ENCODE measurements at regions not wholly inside any gene's neighbourhood (a gene's known extent, or its start where the extent isn't known, plus 50 kb on each side); places are given as distances from the start of the nearest gene placed in this dataset.
"Not testable (repeated sequence)": the region's sequence is repeated elsewhere in the genome, so short reads cannot be mapped to it uniquely, and the experiment has no call there.

DNA sequence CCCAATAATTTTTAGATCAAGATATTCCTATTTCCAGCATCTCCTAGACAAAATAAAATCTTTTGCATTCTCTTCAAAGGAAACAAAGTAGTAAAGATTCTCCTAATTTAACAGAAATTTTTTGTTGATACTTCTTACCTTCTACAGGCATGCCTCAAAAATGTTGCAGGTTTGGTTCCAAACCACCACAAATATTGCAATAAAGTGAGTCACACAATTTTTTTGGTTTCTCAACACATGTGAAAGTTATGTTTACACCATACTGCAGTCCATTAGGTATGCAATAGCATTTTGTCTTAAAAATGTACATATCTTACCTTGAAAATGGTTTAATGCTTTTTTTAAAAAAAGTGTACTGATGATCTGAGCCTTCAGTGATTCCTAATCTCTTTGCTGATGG lies 65.6 kb upstream of the USP15 start:
- no peak for DNase-seq (ENCODE audit: extremely low spot score, unreplicated experiment)
- peaks cover 12% of the 10 kb centered on the region for H3K4me1 Mint-ChIP-seq (ENCODE audit: unreplicated experiment)
- H3K27ac Mint-ChIP-seq, result no peak overlapping the region
- TF ChIP-seq, protein P1, sequence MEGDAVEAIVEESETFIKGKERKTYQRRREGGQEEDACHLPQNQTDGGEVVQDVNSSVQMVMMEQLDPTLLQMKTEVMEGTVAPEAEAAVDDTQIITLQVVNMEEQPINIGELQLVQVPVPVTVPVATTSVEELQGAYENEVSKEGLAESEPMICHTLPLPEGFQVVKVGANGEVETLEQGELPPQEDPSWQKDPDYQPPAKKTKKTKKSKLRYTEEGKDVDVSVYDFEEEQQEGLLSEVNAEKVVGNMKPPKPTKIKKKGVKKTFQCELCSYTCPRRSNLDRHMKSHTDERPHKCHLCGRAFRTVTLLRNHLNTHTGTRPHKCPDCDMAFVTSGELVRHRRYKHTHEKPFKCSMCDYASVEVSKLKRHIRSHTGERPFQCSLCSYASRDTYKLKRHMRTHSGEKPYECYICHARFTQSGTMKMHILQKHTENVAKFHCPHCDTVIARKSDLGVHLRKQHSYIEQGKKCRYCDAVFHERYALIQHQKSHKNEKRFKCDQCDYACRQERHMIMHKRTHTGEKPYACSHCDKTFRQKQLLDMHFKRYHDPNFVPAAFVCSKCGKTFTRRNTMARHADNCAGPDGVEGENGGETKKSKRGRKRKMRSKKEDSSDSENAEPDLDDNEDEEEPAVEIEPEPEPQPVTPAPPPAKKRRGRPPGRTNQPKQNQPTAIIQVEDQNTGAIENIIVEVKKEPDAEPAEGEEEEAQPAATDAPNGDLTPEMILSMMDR (conservative IDR thresholded peaks at IDR 0.05), result no peak
- peaks cover 38% of the 10 kb centered on the region for H3K27me3 Mint-ChIP-seq
- no peaks in the 10 kb centered on the region for H3K9me3 Mint-ChIP-seq
- no peak overlapping the region for H3K4me3 Mint-ChIP-seq
- H3K36me3 Mint-ChIP-seq, result no peaks in the 10 kb centered on the region

DNA sequence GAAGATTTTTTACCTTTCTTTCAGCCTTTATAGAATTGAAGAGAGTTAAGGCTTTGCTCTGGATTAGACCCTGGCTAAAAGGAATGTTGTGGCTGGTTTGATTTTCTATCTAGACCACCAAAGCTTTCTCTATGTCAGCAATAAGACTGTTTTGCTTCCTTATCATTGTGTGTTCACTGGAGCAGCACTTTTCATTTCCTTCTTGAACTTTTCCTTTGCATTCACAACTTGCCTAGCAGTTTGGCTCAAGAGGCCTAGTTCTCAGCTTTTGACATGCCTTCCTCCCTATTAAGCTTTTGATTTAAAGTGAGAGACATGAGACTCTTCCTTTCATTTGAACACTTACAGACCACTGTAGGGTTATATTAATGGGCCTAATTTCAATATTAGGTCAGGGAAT lies 64.1 kb upstream of the USP15 start:
- H3K27me3 Mint-ChIP-seq, result peaks cover 27% of the 10 kb centered on the region
- H3K36me3 Mint-ChIP-seq, result no peaks in the 10 kb centered on the region
- no peaks in the 10 kb centered on the region for H3K9me3 Mint-ChIP-seq
- TF ChIP-seq, protein P1 (conservative IDR thresholded peaks at IDR 0.05), result no peak
- peaks cover 12% of the 10 kb centered on the region for H3K4me1 Mint-ChIP-seq (ENCODE audit: unreplicated experiment)
- DNase-seq (ENCODE audit: extremely low spot score, unreplicated experiment), result no peak
- H3K4me3 Mint-ChIP-seq, result no peak overlapping the region
- H3K27ac Mint-ChIP-seq, result no peak overlapping the region

DNA sequence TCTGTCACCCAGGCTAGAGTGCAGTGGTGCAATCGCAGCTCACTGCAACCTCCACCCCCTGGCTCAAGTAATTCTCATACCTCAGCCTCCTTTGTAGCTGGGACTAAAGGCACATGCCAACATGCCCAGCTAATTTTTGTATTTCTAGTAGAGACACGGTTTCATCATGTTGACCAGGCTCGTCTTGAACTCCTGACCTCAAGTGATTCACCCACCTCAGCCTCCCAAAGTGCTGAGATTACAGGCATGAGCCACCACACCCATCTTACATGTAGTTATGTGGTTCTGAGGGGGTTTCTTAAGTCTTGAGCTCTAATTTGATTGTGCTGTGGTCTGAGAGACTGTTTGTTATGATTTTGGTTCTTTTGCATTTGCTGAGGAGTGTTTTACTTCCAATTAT lies 57.3 kb upstream of the USP15 start:
- not testable (repeated sequence) for H3K9me3 Mint-ChIP-seq

DNA sequence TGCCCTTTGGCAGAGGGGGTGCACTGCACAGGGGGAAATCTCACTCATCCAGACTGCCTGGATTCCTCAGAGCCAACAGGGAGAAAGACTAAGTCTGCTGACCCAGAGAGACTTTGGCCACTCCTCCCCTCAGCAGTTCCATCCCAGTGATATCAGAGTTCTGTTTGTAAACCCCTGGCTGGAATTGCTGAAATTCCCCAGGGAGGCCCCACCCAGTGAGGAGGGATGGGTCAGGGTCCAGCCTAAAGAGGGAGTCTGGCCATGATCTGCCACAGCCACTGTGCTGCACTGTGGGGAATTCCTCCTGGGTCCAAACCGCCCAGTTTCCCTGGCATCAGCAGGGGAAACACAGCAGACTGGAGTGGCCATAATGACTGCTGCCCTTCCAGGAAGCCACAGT lies 54.9 kb upstream of the USP15 start:
- TF ChIP-seq, protein P1 (conservative IDR thresholded peaks at IDR 0.05), result no peak
- Mint-ChIP-seq H3K36me3 (no peaks in the 10 kb centered on the region), H3K27me3 (peaks cover 6% of the 10 kb centered on the region), H3K9me3 (peaks cover 12% of the 10 kb centered on the region), H3K4me3 (no peak overlapping the region), H3K27ac (no peak overlapping the region), H3K4me1 (ENCODE audit: unreplicated experiment) (peaks cover 3% of the 10 kb centered on the region)
- DNase-seq (ENCODE audit: extremely low spot score, unreplicated experiment), result no peak

More for the DNA sequence above, 57.3 kb upstream of the USP15 start:
- not testable (repeated sequence) for H3K4me3 Mint-ChIP-seq; H3K36me3 Mint-ChIP-seq; H3K27ac Mint-ChIP-seq; DNase-seq (ENCODE audit: extremely low spot score, unreplicated experiment); H3K27me3 Mint-ChIP-seq; H3K4me1 Mint-ChIP-seq (ENCODE audit: unreplicated experiment)

DNA sequence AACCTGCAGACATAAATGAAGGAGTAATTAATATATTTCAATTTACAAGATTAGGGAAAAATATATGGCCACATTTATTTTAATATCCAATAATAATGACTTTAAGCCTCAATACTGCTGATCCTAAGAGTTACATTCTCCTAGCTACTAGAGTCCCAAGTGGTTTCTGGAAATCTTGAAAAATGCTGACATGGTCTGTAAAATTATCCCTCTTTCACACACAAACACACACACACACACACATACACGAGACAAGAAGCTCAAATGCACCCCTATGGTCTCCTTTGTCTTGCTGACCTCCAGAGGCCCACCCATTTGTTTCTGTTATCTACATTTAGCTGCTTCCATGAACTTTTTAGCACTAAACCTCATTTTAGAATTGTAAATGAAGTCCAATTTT lies 53.0 kb upstream of the USP15 start:
- no peak for DNase-seq (ENCODE audit: extremely low spot score, unreplicated experiment)
- Mint-ChIP-seq H3K4me3 (no peak overlapping the region), H3K27me3 (peaks cover 4% of the 10 kb centered on the region), H3K4me1 (ENCODE audit: unreplicated experiment) (peaks cover 5% of the 10 kb centered on the region), H3K27ac (no peak overlapping the region), H3K9me3 (peaks cover 13% of the 10 kb centered on the region), H3K36me3 (no peaks in the 10 kb centered on the region)
- TF ChIP-seq, protein P1 (conservative IDR thresholded peaks at IDR 0.05), result no peak
